Activated gamma-delta T cell treated with Interleukin-2 at 50 U/mL for 16 hours (primary cell): ENCODE measurements at regions not wholly inside any gene's neighbourhood (a gene's known extent, or its start where the extent isn't known, plus 50 kb on each side); places are given as distances from the start of the nearest gene placed in this dataset.
"Not testable (repeated sequence)": the region's sequence is repeated elsewhere in the genome, so short reads cannot be mapped to it uniquely, and the experiment has no call there.

ENCODE experiments used
- DNase-seq: peaks from one replicate; pipeline ENCODE4 v3.0.0-alpha.2; 2020

- DNase-seq = no peak
Measured at GRCh38 chr2:235105821-235106359, 154.1 kb downstream of the SH3BP4 start.

GRCh38 chr2:235106874-235107639, 155.2 kb downstream of the SH3BP4 start:
- DNase-seq = no peak

GRCh38 chr2:235107640-235107951, 155.8 kb downstream of the SH3BP4 start:
- no peak for DNase-seq

- DNase-seq = not testable (repeated sequence)
Measured at GRCh38 chr2:235109561-235109960, 157.7 kb downstream of the SH3BP4 start.

- no peak for DNase-seq
Measured at GRCh38 chr2:235112365-235112764, 160.5 kb downstream of the SH3BP4 start.

- no peak for DNase-seq
Measured at GRCh38 chr2:235113854-235114253, 162.0 kb downstream of the SH3BP4 start.

- no peak for DNase-seq
Measured at GRCh38 chr2:235114286-235114685, 162.5 kb downstream of the SH3BP4 start.

GRCh38 chr2:235115521-235115920, 163.7 kb downstream of the SH3BP4 start:
- no peak for DNase-seq

- no peak for DNase-seq
Measured at GRCh38 chr2:235116885-235117492, 165.2 kb downstream of the SH3BP4 start.

GRCh38 chr2:235126768-235127167, 175.0 kb downstream of the SH3BP4 start:
- DNase-seq = no peak

- no peak for DNase-seq
Measured at GRCh38 chr2:235127931-235128330, 176.1 kb downstream of the SH3BP4 start.

- no peak for DNase-seq
Measured at GRCh38 chr2:235129850-235130249, 178.0 kb downstream of the SH3BP4 start.

- DNase-seq = no peak
Measured at GRCh38 chr2:235131334-235132305, 179.8 kb downstream of the SH3BP4 start.

- DNase-seq = no peak
Measured at GRCh38 chr2:235132651-235133050, 180.8 kb downstream of the SH3BP4 start.

- no peak for DNase-seq
Measured at GRCh38 chr2:235133837-235134236, 182.0 kb downstream of the SH3BP4 start.

- DNase-seq = no peak
Measured at GRCh38 chr2:235134420-235134819, 182.6 kb downstream of the SH3BP4 start.

GRCh38 chr2:235135195-235135965, 183.6 kb downstream of the SH3BP4 start:
- DNase-seq = no peak

- DNase-seq = peak; percentile 29
Measured at GRCh38 chr2:235135990-235136561, 184.3 kb downstream of the SH3BP4 start.

- no peak for DNase-seq
Measured at GRCh38 chr2:235138339-235138738, 186.5 kb downstream of the SH3BP4 start.

- no peak for DNase-seq
Measured at GRCh38 chr2:235139956-235140800, 188.4 kb downstream of the SH3BP4 start.

GRCh38 chr2:235140801-235141081, 188.9 kb downstream of the SH3BP4 start:
- DNase-seq = no peak
